TTC549 (cell line): ENCODE measurements at regions not wholly inside any gene's neighbourhood (a gene's known extent, or its start where the extent isn't known, plus 50 kb on each side); places are given as distances from the start of the nearest gene placed in this dataset.
"Not testable (repeated sequence)": the region's sequence is repeated elsewhere in the genome, so short reads cannot be mapped to it uniquely, and the experiment has no call there.

Source experiments
- FAIRE-seq: peaks from 2 replicates; lab custom pipeline; 2012; peaks lifted over from hg19 to GRCh38; lab: Jason Lieb, UNC

- no peak for FAIRE-seq
Observed at GRCh38 chr4:82181789-82182188, 192.0 kb downstream of the HNRNPD start.

GRCh38 chr4:82172186-82172585, 201.6 kb downstream of the HNRNPD start:
- FAIRE-seq, result no peak

- FAIRE-seq, result no peak
Observed at GRCh38 chr4:82171531-82172155, 202.1 kb downstream of the HNRNPD start.

- FAIRE-seq, result no peak
Observed at GRCh38 chr4:82149750-82150149, 224.0 kb downstream of the HNRNPD start.

- no peak for FAIRE-seq
Observed at GRCh38 chr4:82145850-82146249, 227.9 kb downstream of the HNRNPD start.

- no peak for FAIRE-seq
Observed at GRCh38 chr4:82140422-82140821, 233.4 kb downstream of the HNRNPD start.

GRCh38 chr4:82139287-82139686, 234.5 kb downstream of the HNRNPD start:
- FAIRE-seq, result no peak

- no peak for FAIRE-seq
Observed at GRCh38 chr4:82138374-82138773, 235.4 kb downstream of the HNRNPD start.

- FAIRE-seq, result no peak
Observed at GRCh38 chr4:82136161-82136801, 237.5 kb downstream of the HNRNPD start.

GRCh38 chr4:82128355-82128754, 245.4 kb downstream of the HNRNPD start:
- no peak for FAIRE-seq

GRCh38 chr4:82126512-82127040, 247.2 kb downstream of the HNRNPD start:
- FAIRE-seq, result no peak

GRCh38 chr4:82125787-82126297, 247.9 kb downstream of the HNRNPD start:
- no peak for FAIRE-seq

GRCh38 chr4:82124932-82125786, 248.6 kb downstream of the HNRNPD start:
- no peak for FAIRE-seq

- no peak for FAIRE-seq
Observed at GRCh38 chr4:82124365-82124764, 249.4 kb downstream of the HNRNPD start.

- FAIRE-seq, result no peak
Observed at GRCh38 chr4:82123934-82124333, 249.9 kb downstream of the HNRNPD start.

- FAIRE-seq, result not testable (repeated sequence)
Observed at GRCh38 chr4:82115183-82115582, 258.6 kb downstream of the HNRNPD start.

GRCh38 chr4:82108506-82108905, 265.3 kb downstream of the HNRNPD start:
- no peak for FAIRE-seq

GRCh38 chr4:82104578-82104977, 269.2 kb downstream of the HNRNPD start:
- FAIRE-seq, result no peak

- FAIRE-seq, result no peak
Observed at GRCh38 chr4:82099928-82100579, 273.7 kb downstream of the HNRNPD start.

- no peak for FAIRE-seq
Observed at GRCh38 chr4:82097504-82097903, 276.3 kb downstream of the HNRNPD start.

- no peak for FAIRE-seq
Observed at GRCh38 chr4:82090717-82091116, 283.1 kb downstream of the HNRNPD start.

- no peak for FAIRE-seq
Observed at GRCh38 chr4:82084747-82085146, 289.0 kb downstream of the HNRNPD start.
